Stimulated activated CD8-positive, alpha-beta memory T cell treated with anti-CD3 and anti-CD28 coated beads, Interleukin-7, amount 100 ng/mL, for 48 hours (primary cell): ENCODE measurements at regions not wholly inside any gene's neighbourhood (a gene's known extent, or its start where the extent isn't known, plus 50 kb on each side); places are given as distances from the start of the nearest gene placed in this dataset.
"Not testable (repeated sequence)": the region's sequence is repeated elsewhere in the genome, so short reads cannot be mapped to it uniquely, and the experiment has no call there.

Source experiments
- DNase-seq, 2 donors: peaks; one replicate each; pipeline ENCODE4 v3.0.0-alpha.2; 2020; ENCODE audit warnings: low read depth in 1 of 2; ENCODE audit errors: extremely low read depth in 1 of 2

DNA sequence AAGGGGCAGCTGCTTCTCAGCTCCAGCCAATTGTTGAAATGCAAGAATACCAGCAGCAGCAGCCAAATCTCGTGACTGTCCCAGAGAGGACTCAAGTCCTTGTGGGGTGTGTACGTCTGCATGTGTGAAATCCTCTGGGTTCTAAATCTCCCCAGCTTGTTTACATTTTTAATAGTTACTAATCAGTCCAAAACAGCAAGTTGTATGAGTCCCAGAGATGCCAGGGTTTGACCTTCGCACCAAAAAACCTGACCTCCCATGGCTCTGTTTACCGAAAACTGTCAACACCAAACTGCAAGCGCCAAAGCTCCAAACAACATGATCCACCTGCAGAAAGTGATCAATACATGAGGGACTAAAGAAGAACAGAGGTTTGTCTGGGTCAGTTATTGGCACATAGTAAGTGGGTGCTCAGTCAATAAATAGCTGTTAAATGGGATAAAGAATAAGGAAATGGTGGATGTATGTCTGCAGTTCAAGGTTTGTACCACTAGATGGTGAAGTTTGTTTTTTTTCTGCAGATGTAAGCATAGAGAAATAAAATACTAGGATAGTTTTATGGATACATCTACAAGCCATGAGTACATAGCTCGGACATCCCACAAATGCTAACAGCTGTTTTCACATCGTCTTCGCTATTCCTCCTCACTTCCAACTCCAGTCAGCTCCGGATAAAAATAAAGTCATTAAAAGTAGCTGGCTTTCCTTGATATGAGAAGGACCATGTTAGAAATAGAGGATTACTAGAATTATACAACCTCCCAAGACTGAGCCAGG lies 85.3 kb upstream of the ADRB2 start:
- no peak for DNase-seq

DNA sequence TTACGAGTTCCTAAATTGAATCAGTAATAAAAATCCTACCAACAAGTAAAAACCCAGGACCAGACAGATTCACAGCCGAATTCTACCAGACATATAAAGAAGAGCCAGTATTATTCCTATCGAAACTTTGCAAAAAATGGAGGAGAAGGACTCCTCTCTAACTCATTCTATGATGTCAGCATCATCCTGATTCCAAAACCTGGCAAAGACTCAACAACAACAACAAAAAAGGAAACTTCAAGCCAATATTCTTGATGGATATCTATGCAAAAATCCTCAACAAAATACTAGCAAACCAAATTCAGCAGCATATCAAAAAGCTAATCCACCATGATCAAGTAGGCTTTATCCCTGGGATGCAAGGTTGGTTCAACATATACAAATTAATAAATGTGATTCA lies 84.6 kb upstream of the ADRB2 start:
- DNase-seq, result not testable (repeated sequence)

DNA sequence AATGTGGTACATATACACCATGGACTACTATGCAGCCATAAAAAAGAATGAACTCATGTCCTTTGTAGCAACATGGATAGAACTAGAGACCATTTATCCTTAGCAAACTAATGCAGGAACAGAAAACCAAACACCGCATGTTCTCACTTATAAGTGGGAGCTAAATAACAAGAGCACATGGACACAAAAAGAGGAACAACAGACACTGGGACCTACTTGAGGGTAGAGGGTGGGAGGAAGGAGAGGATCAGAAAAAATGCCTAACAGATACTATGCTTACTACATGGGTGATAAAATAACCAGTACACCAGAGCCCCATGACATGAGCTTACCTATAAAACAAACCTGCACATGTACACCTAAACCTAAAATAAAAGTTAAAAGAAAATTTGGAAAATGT lies 82.0 kb upstream of the ADRB2 start:
- DNase-seq, result not testable (repeated sequence)

DNA sequence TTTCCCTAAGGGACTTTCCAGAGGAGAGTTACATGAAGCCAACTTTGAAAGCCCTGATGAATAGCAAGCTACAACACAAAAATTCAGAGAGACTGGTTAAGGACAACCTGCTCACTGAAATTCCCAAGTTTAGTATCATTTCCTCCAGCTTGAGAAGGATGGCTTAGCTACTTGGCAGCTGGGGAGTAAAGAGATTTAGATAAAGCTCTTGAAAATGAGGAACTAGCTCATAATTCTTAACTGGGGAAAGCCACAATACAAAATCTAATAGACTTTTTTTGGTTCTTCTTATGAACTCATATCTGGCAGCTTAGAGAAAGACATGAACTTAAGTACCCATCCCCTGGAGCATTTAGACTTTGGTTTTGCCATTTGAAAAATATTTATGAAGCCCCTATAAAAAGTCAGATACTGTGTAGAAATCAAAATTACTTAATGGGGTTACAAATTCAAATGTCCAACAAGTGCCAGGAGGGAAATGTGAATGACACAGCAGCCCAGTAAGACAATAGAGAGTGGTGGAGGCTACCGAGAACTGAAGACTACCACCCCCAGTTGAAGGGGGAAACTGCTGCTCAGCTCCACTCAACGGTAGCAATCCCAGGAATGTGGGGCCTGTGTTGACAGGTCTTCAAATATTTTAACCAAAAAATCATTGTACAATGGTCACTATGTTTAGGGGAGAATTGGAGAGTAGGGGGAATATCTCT lies 79.4 kb upstream of the ADRB2 start:
- no peak for DNase-seq

DNA sequence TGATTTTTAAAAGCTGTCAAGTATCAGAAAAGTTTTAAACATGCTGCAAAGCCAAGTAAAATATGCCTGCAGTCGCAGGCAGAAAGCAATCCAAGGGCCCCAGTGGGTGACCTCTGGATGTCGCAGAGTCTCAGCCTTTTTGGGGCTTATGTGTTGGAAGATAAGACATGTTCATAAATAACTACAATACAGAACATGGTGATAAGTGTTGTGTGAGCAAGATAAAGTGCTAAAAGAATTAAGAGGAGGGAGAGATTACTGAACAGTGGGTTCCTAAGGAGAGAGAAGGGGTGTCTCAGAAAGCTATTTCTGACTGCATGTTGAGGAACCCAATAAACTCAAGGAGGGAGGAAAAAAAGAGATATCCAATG lies 78.9 kb upstream of the ADRB2 start:
- no peak for DNase-seq

DNA sequence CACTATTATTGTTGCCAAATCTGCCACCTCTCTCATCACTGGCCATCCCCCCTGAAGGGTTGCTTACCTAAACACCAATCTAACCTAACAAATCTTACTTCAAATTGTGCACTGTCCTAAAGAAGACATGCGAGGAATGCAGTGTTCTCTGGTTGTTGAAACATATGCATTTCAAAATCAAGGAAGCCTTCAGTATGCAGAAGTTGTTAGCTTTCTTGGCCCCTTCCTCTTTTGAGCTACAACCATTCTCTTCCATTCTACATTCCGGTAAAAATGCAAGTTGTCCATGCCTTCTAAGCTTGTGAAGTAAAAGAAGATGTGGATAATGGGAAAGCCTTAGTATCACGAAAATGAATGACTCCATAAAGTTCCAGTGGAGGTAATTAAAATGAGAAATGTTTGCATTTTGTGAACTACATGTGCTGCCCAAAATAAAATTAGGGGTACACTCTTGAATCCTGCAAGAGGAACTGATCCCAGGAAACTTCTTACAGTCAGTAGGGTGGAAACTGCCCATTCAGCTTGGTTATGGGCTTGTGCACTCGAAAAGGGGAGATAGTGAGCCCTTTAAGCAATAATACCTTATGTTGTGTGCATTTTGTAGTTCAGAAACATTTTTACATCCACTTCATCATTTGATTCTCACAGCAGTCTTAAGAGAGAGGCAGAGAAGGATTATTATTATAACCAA lies 77.6 kb upstream of the ADRB2 start:
- no peak for DNase-seq

DNA sequence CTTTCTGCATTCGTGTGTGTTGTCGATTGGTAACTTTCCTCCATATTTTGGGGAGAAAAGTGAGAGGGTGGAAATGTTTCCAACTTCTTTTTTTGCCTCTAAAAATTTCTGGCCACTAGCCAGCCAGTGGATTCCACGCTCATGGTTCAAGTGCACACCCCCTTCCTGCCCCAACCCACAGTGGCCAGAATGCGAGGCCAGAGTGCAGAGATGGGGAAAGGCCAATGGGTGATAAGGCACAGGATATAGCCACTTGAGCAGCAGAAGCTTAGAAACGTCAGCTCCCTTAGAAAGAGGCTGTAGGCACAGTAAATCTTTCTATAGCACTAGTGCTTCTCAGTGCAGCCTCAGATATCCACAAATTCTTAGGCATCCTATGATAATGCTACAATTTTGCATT lies 75.8 kb upstream of the ADRB2 start:
- DNase-seq, result no peak

DNA sequence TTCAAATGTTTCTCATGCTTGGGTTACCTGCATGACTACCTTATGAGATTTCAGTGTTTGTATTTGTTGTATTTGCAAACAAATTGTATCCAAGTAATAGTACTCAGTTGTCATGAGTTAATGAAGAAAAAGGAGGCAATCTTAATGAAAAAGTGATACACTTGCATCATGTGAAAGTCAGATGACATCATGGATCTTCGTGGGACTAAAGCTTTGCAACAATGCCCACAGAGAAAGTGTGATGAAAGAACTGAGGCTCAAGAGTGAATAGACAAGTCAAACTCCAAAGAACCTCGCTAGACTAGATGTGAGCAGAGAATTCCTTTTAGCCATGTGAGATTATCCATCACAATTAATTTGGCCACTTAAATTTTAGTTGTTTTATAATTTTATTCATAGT lies 75.4 kb upstream of the ADRB2 start:
- DNase-seq, result no peak

DNA sequence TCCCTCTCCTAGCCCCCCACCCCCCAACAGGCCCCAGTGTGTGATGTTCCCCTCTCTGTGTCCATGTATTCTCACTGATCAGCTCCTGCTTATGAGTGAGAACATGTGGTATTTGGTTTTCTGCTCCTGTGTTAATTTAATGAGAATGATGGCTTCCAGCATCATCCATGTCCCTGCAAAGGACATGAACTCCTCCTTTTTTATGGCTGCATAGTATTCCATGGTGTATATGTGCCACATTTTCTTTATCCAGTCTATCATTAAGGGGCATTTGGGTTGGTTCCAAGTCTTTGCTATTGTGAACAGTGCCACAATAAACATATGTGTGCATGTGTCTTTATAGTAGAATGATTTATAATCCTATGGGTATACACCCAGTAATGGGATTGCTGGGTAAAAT lies 74.0 kb upstream of the ADRB2 start:
- DNase-seq, result not testable (repeated sequence)

DNA sequence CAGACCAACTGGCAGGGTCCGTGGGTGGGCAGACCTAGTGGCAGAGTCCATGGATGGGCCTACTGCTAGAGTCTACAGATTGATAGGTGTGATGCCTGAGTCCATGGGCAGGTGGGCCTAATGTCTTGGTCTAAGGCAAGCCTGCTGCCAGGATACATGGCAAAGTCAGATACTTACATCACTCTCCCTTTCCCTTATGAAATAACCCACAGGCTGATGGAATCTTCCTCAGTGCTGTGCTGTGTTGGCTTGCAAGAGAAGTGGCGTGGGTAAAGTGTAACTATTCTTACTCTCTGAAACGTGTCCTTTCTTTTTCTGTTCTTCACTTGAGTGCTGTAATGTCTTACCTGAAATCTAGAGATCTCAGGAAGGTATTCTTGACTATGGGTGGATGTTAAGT lies 67.3 kb upstream of the ADRB2 start:
- DNase-seq, result no peak

DNA sequence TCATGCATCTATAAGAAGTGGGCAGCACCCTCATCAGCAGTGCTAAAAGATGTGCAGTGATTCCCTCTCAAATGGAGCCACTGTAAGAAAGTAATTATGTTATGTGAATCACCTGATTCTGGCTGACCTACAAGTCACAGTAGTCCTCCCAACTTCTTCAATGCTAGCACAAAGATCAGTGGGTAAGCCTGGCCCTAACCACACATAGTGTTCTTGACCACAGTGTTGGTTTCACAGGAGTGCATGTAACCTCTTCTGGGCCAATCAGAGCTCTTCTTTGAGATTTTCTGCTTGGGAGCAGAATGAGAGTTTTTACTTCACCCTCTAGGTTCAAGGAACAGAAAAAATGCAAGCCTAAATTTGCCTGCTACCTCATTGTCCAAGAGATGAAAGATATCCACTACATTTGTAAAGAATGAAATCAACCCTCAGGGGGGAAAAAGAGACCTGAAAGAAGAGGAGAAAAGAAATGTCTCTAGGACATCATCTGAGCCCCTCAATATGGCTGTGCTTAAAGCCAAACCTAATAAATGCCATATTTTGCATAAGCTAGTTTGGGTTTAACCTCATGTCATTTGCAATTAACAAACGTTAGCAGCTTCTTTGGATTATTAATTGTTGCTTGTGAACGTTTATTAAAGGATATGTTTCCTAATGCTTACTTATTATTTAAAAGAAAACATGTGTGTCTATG lies 65.3 kb upstream of the ADRB2 start:
- no peak for DNase-seq

DNA sequence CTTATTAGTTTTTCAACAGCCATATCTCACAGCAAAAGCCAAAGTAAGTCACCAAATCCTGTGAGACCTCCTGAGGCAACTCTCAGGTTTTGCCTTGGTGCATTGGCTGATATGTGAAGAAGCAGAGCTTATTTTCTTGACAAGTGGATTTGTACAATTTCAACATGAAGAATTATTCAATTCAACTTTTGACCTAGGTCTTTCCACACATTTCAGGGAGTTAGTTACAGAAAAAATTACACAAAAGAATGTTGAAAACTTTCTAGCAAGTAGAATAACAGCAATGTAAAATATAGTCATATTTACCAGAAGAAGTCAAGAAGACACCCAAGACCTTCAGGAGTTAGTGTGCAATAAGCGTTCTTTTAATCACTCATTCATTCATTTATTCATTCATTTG lies 62.4 kb upstream of the ADRB2 start:
- no peak for DNase-seq

DNA sequence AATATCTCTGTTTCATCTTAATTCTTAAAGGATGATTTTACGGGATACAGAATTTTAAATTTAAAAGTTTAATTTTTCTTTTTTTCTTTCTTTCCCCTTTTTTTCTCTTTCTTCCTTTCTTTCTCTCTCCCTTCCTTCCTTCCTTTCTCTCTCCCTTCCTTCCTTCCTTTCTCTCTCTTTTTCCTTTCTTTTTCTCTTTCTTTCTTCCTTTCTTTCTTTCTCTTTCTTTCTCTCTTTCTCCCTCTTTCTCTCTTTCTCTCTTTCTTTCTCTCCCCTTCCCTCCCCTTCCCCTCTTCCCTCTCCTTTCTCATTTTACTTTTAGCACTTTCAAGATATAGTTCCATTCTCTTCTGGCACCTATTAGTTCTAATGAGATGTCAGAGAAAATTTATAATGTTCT lies 61.4 kb upstream of the ADRB2 start:
- DNase-seq, result no peak

DNA sequence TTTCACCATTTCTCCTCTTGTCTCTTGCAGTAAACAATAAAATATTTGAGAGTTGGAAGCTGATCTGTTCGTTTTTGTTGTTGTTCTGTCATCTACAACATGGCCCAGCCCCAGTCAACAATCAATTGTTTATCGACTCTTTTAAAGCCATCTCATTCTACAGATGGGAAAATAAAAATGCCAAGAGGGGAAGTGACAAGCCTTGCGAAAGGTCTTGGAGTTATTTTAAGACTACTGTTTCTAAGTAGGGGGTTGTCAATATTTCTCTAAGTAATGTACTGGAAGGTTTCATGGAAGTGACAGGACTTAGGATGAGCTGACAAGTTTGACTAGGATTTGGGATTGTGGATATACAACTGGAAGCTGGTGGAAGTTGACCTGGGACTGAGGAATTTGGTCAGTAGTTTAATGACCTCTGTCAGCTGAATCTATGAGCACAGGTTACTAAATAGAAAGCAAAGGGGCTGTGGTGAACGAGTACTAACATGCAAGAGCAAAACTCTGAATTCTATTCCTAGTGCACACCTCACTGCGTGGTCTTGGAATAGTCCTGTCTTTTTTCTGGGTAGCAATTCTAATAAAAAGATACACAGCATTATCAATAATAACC lies 57.5 kb upstream of the ADRB2 start:
- DNase-seq, result no peak

DNA sequence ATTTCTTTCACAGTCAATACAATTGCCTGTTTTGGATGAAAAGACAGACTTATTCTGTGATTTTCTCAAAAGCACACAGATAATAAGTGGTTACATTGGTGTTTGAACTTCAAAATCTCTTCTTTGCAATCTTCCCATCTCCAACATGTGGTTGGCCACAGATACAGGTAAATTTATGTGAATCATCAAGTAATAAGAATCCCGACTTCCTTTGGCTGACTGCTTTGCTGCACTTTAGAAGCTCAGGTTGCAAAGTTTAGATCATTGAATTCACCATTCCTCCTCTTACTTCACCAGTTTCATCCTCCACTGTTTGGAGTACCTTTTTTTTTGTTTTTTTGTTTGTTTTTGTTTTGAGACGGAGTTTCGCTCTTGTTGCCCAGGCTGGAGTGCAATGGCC lies 56.5 kb upstream of the ADRB2 start:
- no peak for DNase-seq

DNA sequence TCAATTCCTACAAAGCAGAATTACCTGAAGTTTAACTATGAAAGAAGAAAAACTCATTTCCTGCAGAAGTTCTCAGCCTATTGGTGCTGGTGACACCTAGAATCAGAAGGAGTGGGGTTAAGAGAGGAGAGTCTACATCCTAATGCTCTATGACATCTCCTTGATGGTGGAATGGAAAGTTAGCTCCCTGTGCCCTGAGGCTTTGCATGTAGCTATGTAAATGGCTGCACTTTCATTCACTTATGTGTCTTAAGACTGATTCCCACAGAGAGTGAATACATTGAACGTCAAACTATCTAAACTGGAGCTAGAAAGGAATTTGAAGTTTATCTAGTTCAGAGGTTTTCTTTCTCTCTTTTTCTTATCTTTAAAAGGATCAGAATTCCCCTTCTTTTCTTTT lies 52.1 kb upstream of the ADRB2 start:
- DNase-seq, result no peak

DNA sequence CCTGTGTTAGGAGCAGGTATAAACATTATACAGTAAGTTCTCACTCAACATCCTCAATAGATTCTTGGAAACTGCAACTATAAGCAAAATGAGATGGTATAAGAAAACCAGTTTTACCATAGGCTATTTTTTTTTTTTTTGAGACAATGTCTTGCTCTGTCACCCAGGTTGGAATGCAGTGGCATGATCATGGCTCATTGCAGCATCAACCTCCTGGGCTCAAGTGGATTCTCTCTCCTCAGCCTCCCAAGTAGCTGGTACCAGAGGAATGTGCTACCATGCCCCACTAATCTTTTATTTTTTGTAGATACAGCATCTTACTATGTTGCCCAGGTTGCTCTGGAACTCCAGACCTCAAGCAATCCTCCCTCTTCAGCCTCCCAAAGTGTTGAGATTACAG lies 50.1 kb upstream of the ADRB2 start:
- DNase-seq, result no peak
